A549 (cell line): ENCODE measurements at regions not wholly inside any gene's neighbourhood (a gene's known extent, or its start where the extent isn't known, plus 50 kb on each side); places are given as distances from the start of the nearest gene placed in this dataset.

Source experiments
- ATAC-seq, 2 experiments: fragments of 200-7000 bp in 1 of 2; fragments of >200 bp in 1 of 2; cut with Nextera tagmentation in 1 of 2; cut with Tn5 transposase in 1 of 2; 3 replicates each; pipeline versions ENCODE4 v1.8.0 to v1.9.1; 2018 to 2020; ENCODE audit warnings: mild to moderate bottlenecking in 1 of 2, moderate library complexity in 1 of 2
- CTCF ChIA-PET: fragments of 300-600 bp; sonication (Branson Sonifier 250); formaldehyde crosslinking; extraction: SDS; loops from one replicate; lab custom pipeline; 2021; ENCODE audit warnings: antibody characterized with exemption, inconsistent platforms; lab: Yijun Ruan, JAX
- POLR2A ChIA-PET: fragments of 350-600 bp; formaldehyde crosslinking; extraction: SDS; loops from one replicate; lab custom pipeline; 2021; ENCODE audit warnings: antibody characterized with exemption, inconsistent platforms; lab: Yijun Ruan, JAX
- DNase-seq, 2 experiments: peaks; one replicate each; pipeline versions ENCODE4 v3.0.0 to v3.0.0-alpha.2; 2011 to 2016; ENCODE audit warnings: low read depth in 1 of 2, low spot score in 1 of 2
- FAIRE-seq: peaks from 2 replicates; lab custom pipeline; 2011; peaks lifted over from hg19 to GRCh38; lab: Jason Lieb, UNC
- H3K27ac ChIP-seq, 2 experiments: fragments of >200 bp; sonication (Bioruptor Twin); formaldehyde crosslinking; 3 replicates each; pipeline ENCODE4 v1.5.1; 2016 to 2017
- H3K4me1 ChIP-seq: fragments of >200 bp; sonication (Bioruptor Twin); formaldehyde crosslinking; 3 replicates; pipeline ENCODE4 v1.6.1; 2016
- H3K4me2 ChIP-seq: fragments of >200 bp; sonication (Bioruptor Twin); formaldehyde crosslinking; 3 replicates; pipeline ENCODE4 v1.6.1; 2016
- H3K4me3 ChIP-seq: fragments of >200 bp; sonication (Bioruptor Twin); formaldehyde crosslinking; 3 replicates; pipeline ENCODE4 v1.5.1; 2016
- H3K9me3 ChIP-seq: fragments of >200 bp; sonication (Bioruptor Twin); formaldehyde crosslinking; 3 replicates; pipeline ENCODE4 v1.6.1; 2016
- CBX8 ChIP-seq: fragments of 200-600 bp; sonication (generic); IDR thresholded peaks from 2 replicates; pipeline ENCODE4 v1.6.1; 2016
- CEBPB ChIP-seq, 2 experiments: fragments of >200 bp in 1 of 2; sonication (Bioruptor Twin) in 1 of 2; formaldehyde crosslinking in 1 of 2; IDR thresholded peaks; 2 replicates each; pipeline ENCODE4 v1.6.1; 2012 to 2016
- CHD2 ChIP-seq: fragments of 150-350 bp; IDR thresholded peaks from 2 replicates; pipeline ENCODE4 v1.6.1; 2014; ENCODE audit warnings: low read length; ENCODE audit not compliant: partially characterized antibody
- E2F6 ChIP-seq: IDR thresholded peaks from 2 replicates; pipeline ENCODE4 v1.6.1; 2012; ENCODE audit warnings: low read depth, borderline replicate concordance
- EHF ChIP-seq: fragments of 250-450 bp; sonication (Bioruptor Pico); IDR thresholded peaks from 2 replicates; pipeline ENCODE4 v1.5.0; 2020; ENCODE audit warnings: mild to moderate bottlenecking
- HEYL ChIP-seq: fragments of 250-450 bp; sonication (Bioruptor Pico); IDR thresholded peaks from 2 replicates; pipeline ENCODE4 v1.8.0; 2021; ENCODE audit warnings: mild to moderate bottlenecking, moderate library complexity
- HMGXB4 ChIP-seq: fragments of 250-450 bp; sonication (Bioruptor Pico); IDR thresholded peaks from 2 replicates; pipeline ENCODE4 v1.5.0; 2021; ENCODE audit warnings: mild to moderate bottlenecking, moderate library complexity, borderline replicate concordance
- HOXA7 ChIP-seq: fragments of 250-450 bp; sonication (Bioruptor Pico); IDR thresholded peaks from 2 replicates; pipeline ENCODE4 v1.5.0; 2020; ENCODE audit warnings: mild to moderate bottlenecking, moderate library complexity
- HOXB13 ChIP-seq: fragments of 250-450 bp; sonication (Bioruptor Pico); IDR thresholded peaks from 2 replicates; pipeline ENCODE4 v1.5.0; 2020; ENCODE audit warnings: low read depth, mild to moderate bottlenecking, moderate library complexity
- MAFK ChIP-seq: fragments of 450-650 bp; IDR thresholded peaks from 2 replicates; pipeline ENCODE4 v1.6.1; 2014; ENCODE audit not compliant: partially characterized antibody
- MAZ ChIP-seq: fragments of 150-350 bp; IDR thresholded peaks from 2 replicates; pipeline ENCODE4 v1.6.1; 2014; ENCODE audit warnings: antibody characterized with exemption, low read depth, low read length, borderline replicate concordance
- MYC ChIP-seq: IDR thresholded peaks from 2 replicates; pipeline ENCODE4 v1.6.1; 2012; ENCODE audit warnings: mild to moderate bottlenecking, inconsistent platforms, low read length, improper control_type of control experiment, borderline replicate concordance
- NPAS2 ChIP-seq: fragments of 250-450 bp; sonication (Bioruptor Pico); IDR thresholded peaks from 2 replicates; pipeline ENCODE4 v1.8.0; 2022; ENCODE audit warnings: mild to moderate bottlenecking, moderate library complexity, borderline replicate concordance
- POLR2A ChIP-seq: IDR thresholded peaks from 2 replicates; pipeline ENCODE4 v1.6.1; 2012; ENCODE audit warnings: mild to moderate bottlenecking, low read length
- POLR2AphosphoS2 ChIP-seq: conservative IDR thresholded peaks from 2 replicates; pipeline ENCODE4 v1.6.1; 2012; ENCODE audit warnings: low read length, improper control_type of control experiment, inconsistent platforms
- RAD21 ChIP-seq, 2 experiments: fragments of >200 bp in 1 of 2; sonication (Bioruptor Twin) in 1 of 2; formaldehyde crosslinking in 1 of 2; IDR thresholded peaks in 1 of 2; conservative IDR thresholded peaks in 1 of 2; 2 replicates in 1 of 2; 3 replicates in 1 of 2; pipeline ENCODE4 v1.6.1; 2012 to 2018; ENCODE audit warnings: inconsistent platforms in 1 of 2
- RCOR1 ChIP-seq: fragments of 150-350 bp; IDR thresholded peaks from 2 replicates; pipeline ENCODE4 v1.6.1; 2014; ENCODE audit warnings: antibody characterized with exemption, low read length, low read depth
- REST ChIP-seq: fragments of 200-600 bp; sonication (generic); IDR thresholded peaks from 2 replicates; pipeline ENCODE4 v1.6.1; 2016; ENCODE audit warnings: antibody characterized with exemption, mild to moderate bottlenecking, moderate library complexity
- RFX5 ChIP-seq: fragments of 450-650 bp; IDR thresholded peaks from 2 replicates; pipeline ENCODE4 v1.7.1; 2014; ENCODE audit warnings: antibody characterized with exemption, mild to moderate bottlenecking, moderate library complexity
- SMC3 ChIP-seq: fragments of >200 bp; sonication (Bioruptor Twin); formaldehyde crosslinking; IDR thresholded peaks from 3 replicates; pipeline ENCODE4 v1.6.1; 2018; ENCODE audit warnings: inconsistent platforms
- ZSCAN20 ChIP-seq: fragments of 250-450 bp; sonication (Bioruptor Pico); IDR thresholded peaks from 2 replicates; pipeline ENCODE4 v1.8.0; 2022; ENCODE audit warnings: mild to moderate bottlenecking, moderate library complexity
- WGBS: methylation state at CpG from one replicate; pipeline ENCODE4 v1.1.6; 2017; ENCODE audit errors: missing lambda C conversion rate; 5-methylcytosine and 5-hydroxymethylcytosine counted together
- TF ChIP-seq, protein P1 (sequence below): fragments of 450-650 bp; IDR thresholded peaks from 2 replicates; pipeline ENCODE4 v1.6.1; 2014; ENCODE audit warnings: antibody characterized with exemption
- TF ChIP-seq, protein P2 (sequence below): fragments of 250-450 bp; sonication (Bioruptor Pico); IDR thresholded peaks from 2 replicates; pipeline ENCODE4 v1.5.0; 2020; ENCODE audit warnings: low read depth, mild to moderate bottlenecking, moderate library complexity
- TF ChIP-seq, protein P3 (sequence below): IDR thresholded peaks from 2 replicates; pipeline ENCODE4 v1.6.1; 2012
- TF ChIP-seq, protein P4 (sequence below): IDR thresholded peaks from 2 replicates; pipeline ENCODE4 v1.6.1; 2012

- Histone ChIP-seq H3K27ac (no peak overlapping the region), H3K4me2 (no peak overlapping the region)
- no peak for TF ChIP-seq ZSCAN20 (CRISPR knock-in tag)
- TF ChIP-seq EHF (CRISPR knock-in tag), result no peak
- TF ChIP-seq, protein P1, sequence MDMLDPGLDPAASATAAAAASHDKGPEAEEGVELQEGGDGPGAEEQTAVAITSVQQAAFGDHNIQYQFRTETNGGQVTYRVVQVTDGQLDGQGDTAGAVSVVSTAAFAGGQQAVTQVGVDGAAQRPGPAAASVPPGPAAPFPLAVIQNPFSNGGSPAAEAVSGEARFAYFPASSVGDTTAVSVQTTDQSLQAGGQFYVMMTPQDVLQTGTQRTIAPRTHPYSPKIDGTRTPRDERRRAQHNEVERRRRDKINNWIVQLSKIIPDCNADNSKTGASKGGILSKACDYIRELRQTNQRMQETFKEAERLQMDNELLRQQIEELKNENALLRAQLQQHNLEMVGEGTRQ, result no peak
- TF ChIP-seq HOXB13, result no peak
- TF ChIP-seq HMGXB4, result no peak
- no peak for TF ChIP-seq E2F6
- TF ChIP-seq SMC3, result no peak
- TF ChIP-seq POLR2AphosphoS2, result no peak
- TF ChIP-seq, protein P2, sequence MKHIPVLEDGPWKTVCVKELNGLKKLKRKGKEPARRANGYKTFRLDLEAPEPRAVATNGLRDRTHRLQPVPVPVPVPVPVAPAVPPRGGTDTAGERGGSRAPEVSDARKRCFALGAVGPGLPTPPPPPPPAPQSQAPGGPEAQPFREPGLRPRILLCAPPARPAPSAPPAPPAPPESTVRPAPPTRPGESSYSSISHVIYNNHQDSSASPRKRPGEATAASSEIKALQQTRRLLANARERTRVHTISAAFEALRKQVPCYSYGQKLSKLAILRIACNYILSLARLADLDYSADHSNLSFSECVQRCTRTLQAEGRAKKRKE (CRISPR knock-in tag), result no peak
- TF ChIP-seq, protein P3, sequence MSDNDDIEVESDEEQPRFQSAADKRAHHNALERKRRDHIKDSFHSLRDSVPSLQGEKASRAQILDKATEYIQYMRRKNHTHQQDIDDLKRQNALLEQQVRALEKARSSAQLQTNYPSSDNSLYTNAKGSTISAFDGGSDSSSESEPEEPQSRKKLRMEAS, result no peak
- no peak for TF ChIP-seq RCOR1
- no peak for TF ChIP-seq CEBPB (IDR thresholded peaks at IDR 0.05)
- no peak for TF ChIP-seq NPAS2 (CRISPR knock-in tag)
- TF ChIP-seq, all 56 proteins: peak for 0
- DNase-seq (no peak), ATAC-seq (no peak), FAIRE-seq (peak; percentile 39)
- ChIA-PET POLR2A (no interaction called here), CTCF (no interaction called here)
- Histone ChIP-seq H3K4me3 (no peak overlapping the region), H3K9me3 (no peaks in the 10 kb centered on the region), H3K4me1 (peaks cover 3% of the 10 kb centered on the region; the same call in 2 of the 3 replicates)
- whole genome bisulfite sequencing, result 44% methylated on average over 1 of the region's 1 CpG
These were observed 935.4 kb upstream of the CHORDC1 start for GRCh38 chr11:91158297-91158696.

- peaks cover 14% of the 10 kb centered on the region; the same call in 2 of the 3 replicates for H3K9me3 ChIP-seq
- FAIRE-seq (no peak), DNase-seq (no peak), ATAC-seq (no peak)
- 68% methylated on average over 8 of the region's 8 CpGs for WGBS
- ChIA-PET POLR2A (no interaction called here), CTCF (no interaction called here)
- H3K4me2 ChIP-seq, result no peak overlapping the region
- no peaks in the 10 kb centered on the region for H3K4me1 ChIP-seq
- no peak overlapping the region for H3K27ac ChIP-seq
- no peak overlapping the region for H3K4me3 ChIP-seq
- no peak for TF ChIP-seq HOXA7
- TF ChIP-seq CEBPB (IDR thresholded peaks at IDR 0.05), result no peak
- no peak for TF ChIP-seq RFX5
- no peak for TF ChIP-seq MAZ
- TF ChIP-seq EHF (CRISPR knock-in tag), result no peak
- no peak for TF ChIP-seq MYC
- no peak for TF ChIP-seq ZSCAN20 (CRISPR knock-in tag)
- TF ChIP-seq POLR2A, result no peak
- no peak for TF ChIP-seq CHD2
- TF ChIP-seq CBX8, result no peak
- TF ChIP-seq, protein P1, result no peak
- TF ChIP-seq, protein P4, sequence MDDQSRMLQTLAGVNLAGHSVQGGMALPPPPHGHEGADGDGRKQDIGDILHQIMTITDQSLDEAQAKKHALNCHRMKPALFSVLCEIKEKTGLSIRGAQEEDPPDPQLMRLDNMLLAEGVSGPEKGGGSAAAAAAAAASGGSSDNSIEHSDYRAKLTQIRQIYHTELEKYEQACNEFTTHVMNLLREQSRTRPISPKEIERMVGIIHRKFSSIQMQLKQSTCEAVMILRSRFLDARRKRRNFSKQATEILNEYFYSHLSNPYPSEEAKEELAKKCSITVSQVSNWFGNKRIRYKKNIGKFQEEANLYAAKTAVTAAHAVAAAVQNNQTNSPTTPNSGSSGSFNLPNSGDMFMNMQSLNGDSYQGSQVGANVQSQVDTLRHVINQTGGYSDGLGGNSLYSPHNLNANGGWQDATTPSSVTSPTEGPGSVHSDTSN, result no peak
- no peak for TF ChIP-seq HMGXB4
- no peak for TF ChIP-seq REST
- TF ChIP-seq RAD21 (conservative IDR thresholded peaks at IDR 0.05 in 1 of 2, IDR thresholded peaks at IDR 0.05 in 1 of 2), result no peak
- no peak for TF ChIP-seq HEYL
- no peak for TF ChIP-seq MAFK
These were observed 933.2 kb upstream of the CHORDC1 start for GRCh38 chr11:91156041-91156440.
